Medulla oblongata (tissue), 1 donor: ENCODE measurements at regions not wholly inside any gene's neighbourhood (a gene's known extent, or its start where the extent isn't known, plus 50 kb on each side); places are given as distances from the start of the nearest gene placed in this dataset.

Source experiments
- DNase-seq: peaks from one replicate; pipeline ENCODE4 v3.0.0-alpha.2; 2015; ENCODE audit errors: extremely low spot score

GRCh38 chr18:78595453-78595852 lies 384.2 kb upstream of the SALL3 start:
- DNase-seq = no peak

GRCh38 chr18:78595924-78596573 lies 383.6 kb upstream of the SALL3 start:
- DNase-seq = no peak

- no peak for DNase-seq
Measured at GRCh38 chr18:78596794-78597345, 382.7 kb upstream of the SALL3 start.

- no peak for DNase-seq
Measured at GRCh38 chr18:78601349-78601748, 378.3 kb upstream of the SALL3 start.

- DNase-seq = no peak
Measured at GRCh38 chr18:78601923-78602322, 377.7 kb upstream of the SALL3 start.

- no peak for DNase-seq
Measured at GRCh38 chr18:78602430-78602829, 377.2 kb upstream of the SALL3 start.

- DNase-seq = no peak
Measured at GRCh38 chr18:78603102-78603983, 376.3 kb upstream of the SALL3 start.

- DNase-seq = no peak
Measured at GRCh38 chr18:78605255-78605654, 374.4 kb upstream of the SALL3 start.

GRCh38 chr18:78607221-78607620 lies 372.4 kb upstream of the SALL3 start:
- no peak for DNase-seq

GRCh38 chr18:78607784-78608183 lies 371.8 kb upstream of the SALL3 start:
- no peak for DNase-seq

- no peak for DNase-seq
Measured at GRCh38 chr18:78610179-78610578, 369.4 kb upstream of the SALL3 start.

- DNase-seq = no peak
Measured at GRCh38 chr18:78611201-78611800, 368.3 kb upstream of the SALL3 start.

- DNase-seq = no peak
Measured at GRCh38 chr18:78611869-78612268, 367.7 kb upstream of the SALL3 start.

GRCh38 chr18:78612318-78612717 lies 367.3 kb upstream of the SALL3 start:
- DNase-seq = no peak

- no peak for DNase-seq
Measured at GRCh38 chr18:78612801-78613200, 366.8 kb upstream of the SALL3 start.

GRCh38 chr18:78618726-78619125 lies 360.9 kb upstream of the SALL3 start:
- DNase-seq = no peak

GRCh38 chr18:78619854-78620253 lies 359.8 kb upstream of the SALL3 start:
- DNase-seq = no peak

GRCh38 chr18:78620326-78620725 lies 359.3 kb upstream of the SALL3 start:
- DNase-seq = no peak

- no peak for DNase-seq
Measured at GRCh38 chr18:78621141-78621755, 358.4 kb upstream of the SALL3 start.

GRCh38 chr18:78622251-78622906 lies 357.2 kb upstream of the SALL3 start:
- DNase-seq = no peak

- DNase-seq = no peak
Measured at GRCh38 chr18:78622907-78623541, 356.6 kb upstream of the SALL3 start.
